ENCODE measurements at regions not wholly inside any gene's neighbourhood (a gene's known extent, or its start where the extent isn't known, plus 50 kb on each side); places are given as distances from the start of the nearest gene placed in this dataset.

DNA sequence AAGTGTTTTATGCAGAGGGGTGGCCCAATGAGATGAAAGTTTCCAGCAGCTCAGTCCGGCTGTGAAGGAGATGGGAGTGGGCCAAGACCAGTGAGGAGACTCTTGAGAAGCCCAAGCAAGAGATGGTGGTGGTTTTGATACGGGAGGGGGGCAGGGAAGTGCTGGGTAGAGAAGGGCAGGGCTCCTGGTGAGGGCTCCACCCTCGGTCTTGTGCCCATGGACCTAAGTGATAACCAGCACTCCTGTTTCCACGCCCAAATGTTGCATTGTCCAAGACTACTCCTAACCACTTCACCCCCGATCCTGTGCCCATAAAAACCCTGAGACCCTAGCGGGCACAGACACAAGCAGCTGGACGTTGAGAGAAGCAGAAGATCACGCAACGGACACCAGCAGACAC lies 140.9 kb downstream of the MIS18A start:
- DNase-seq = no peak
- ChIA-PET POLR2A (no interaction called here), CTCF (no interaction called here)
- no peak overlapping the region for H3K4me3 ChIP-seq (ENCODE audit: low read depth, low read length)
- H3K36me3 ChIP-seq (ENCODE audit: control insufficient read depth, insufficient read depth, low read length) = no peaks in the 10 kb centered on the region
- H3K9me3 ChIP-seq = 0 out of 2 replicates have a peak, but pooled peaks cover 5% of the 10 kb centered on the region
- no peaks in the 10 kb centered on the region for H3K9me3 Mint-ChIP-seq (ENCODE audit: unreplicated experiment)
- peaks cover 19% of the 10 kb centered on the region for H3K27me3 Mint-ChIP-seq (ENCODE audit: insufficient read depth, unreplicated experiment)
- BruUV-seq (replicated peaks) = no TSS peak
- intact Hi-C loops (cut with micrococcal nuclease; ENCODE audit: unreplicated experiment) = no loop called here
- H3K4me3 Mint-ChIP-seq (ENCODE audit: unreplicated experiment) = no peak overlapping the region
- no peaks in the 10 kb centered on the region for H3K36me3 Mint-ChIP-seq (ENCODE audit: insufficient read depth, unreplicated experiment)
- no peaks in the 10 kb centered on the region for H3K27me3 ChIP-seq (replicated peaks; ENCODE audit: control insufficient read depth, insufficient read depth, low read length)
- no peak overlapping the region for H3K27ac Mint-ChIP-seq (ENCODE audit: unreplicated experiment)
- no peaks in the 10 kb centered on the region for H3K4me1 ChIP-seq
- H3K4me1 Mint-ChIP-seq (ENCODE audit: low read depth, unreplicated experiment) = no peaks in the 10 kb centered on the region
- TF ChIP-seq, protein P1, sequence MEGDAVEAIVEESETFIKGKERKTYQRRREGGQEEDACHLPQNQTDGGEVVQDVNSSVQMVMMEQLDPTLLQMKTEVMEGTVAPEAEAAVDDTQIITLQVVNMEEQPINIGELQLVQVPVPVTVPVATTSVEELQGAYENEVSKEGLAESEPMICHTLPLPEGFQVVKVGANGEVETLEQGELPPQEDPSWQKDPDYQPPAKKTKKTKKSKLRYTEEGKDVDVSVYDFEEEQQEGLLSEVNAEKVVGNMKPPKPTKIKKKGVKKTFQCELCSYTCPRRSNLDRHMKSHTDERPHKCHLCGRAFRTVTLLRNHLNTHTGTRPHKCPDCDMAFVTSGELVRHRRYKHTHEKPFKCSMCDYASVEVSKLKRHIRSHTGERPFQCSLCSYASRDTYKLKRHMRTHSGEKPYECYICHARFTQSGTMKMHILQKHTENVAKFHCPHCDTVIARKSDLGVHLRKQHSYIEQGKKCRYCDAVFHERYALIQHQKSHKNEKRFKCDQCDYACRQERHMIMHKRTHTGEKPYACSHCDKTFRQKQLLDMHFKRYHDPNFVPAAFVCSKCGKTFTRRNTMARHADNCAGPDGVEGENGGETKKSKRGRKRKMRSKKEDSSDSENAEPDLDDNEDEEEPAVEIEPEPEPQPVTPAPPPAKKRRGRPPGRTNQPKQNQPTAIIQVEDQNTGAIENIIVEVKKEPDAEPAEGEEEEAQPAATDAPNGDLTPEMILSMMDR (IDR thresholded peaks at IDR 0.05; ENCODE audit: insufficient read depth in 1 of 2, low read depth in 1 of 2, low read length in 1 of 2, severe bottlenecking in 1 of 2, unreplicated experiment in 1 of 2) = no peak

DNA sequence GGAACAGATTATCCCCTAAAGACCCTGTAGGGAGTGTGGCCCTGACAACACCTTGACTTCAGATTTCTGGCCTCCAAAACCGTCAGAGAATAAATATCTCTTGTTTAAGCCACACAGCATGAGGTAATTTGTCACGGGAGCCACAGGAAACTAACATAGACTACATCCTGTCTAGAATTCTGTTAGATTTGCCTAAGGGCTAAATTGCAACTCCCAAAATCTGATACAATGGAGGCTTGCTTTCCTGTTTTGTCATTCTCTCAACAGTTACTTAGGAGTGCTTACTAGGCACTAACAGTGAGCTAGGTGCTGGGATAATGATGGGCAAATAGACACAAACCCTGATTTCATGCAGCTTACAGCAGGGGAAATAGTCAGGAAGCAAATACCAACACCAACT lies 141.6 kb downstream of the MIS18A start:
- Histone ChIP-seq H3K36me3 (ENCODE audit: control insufficient read depth, insufficient read depth, low read length) (no peaks in the 10 kb centered on the region), H3K4me1 (no peaks in the 10 kb centered on the region), H3K9me3 (0 out of 2 replicates have a peak, but pooled peaks cover 5% of the 10 kb centered on the region), H3K27me3 (replicated peaks; ENCODE audit: control insufficient read depth, insufficient read depth, low read length) (no peaks in the 10 kb centered on the region), H3K4me3 (ENCODE audit: low read depth, low read length) (no peak overlapping the region)
- Mint-ChIP-seq H3K27ac (ENCODE audit: unreplicated experiment) (no peak overlapping the region), H3K9me3 (ENCODE audit: unreplicated experiment) (no peaks in the 10 kb centered on the region), H3K4me1 (ENCODE audit: low read depth, unreplicated experiment) (peaks cover under 1% of the 10 kb centered on the region), H3K27me3 (ENCODE audit: insufficient read depth, unreplicated experiment) (peaks cover 19% of the 10 kb centered on the region), H3K4me3 (ENCODE audit: unreplicated experiment) (no peak overlapping the region), H3K36me3 (ENCODE audit: insufficient read depth, unreplicated experiment) (no peaks in the 10 kb centered on the region)
- intact Hi-C loops (cut with micrococcal nuclease; ENCODE audit: unreplicated experiment) = no loop called here
- CTCF ChIA-PET = no interaction called here
- no TSS peak for BruUV-seq (replicated peaks)
- TF ChIP-seq, protein P1 (IDR thresholded peaks at IDR 0.05; ENCODE audit: insufficient read depth in 1 of 2, low read depth in 1 of 2, low read length in 1 of 2, severe bottlenecking in 1 of 2, unreplicated experiment in 1 of 2) = no peak
- no peak for DNase-seq
- POLR2A ChIA-PET = no interaction called here

DNA sequence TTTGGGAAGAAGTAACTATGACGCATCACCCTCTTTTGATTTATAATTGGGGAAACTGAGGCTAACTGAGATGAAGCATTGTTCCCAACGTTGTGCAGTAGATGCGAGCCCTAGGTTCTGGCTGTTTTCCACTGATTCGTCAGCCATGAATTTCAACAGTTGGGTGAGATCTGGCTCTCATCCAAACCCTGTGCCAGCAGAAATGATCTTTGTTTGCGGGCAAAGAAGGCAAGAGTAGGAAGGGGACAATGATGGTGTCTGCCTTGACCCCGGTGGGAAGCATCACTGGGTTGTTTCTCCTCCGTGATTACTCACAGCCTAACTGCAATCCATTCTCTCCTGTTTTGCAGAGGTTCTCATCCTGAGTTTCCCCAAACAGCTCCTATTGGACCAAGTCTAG lies 142.3 kb downstream of the MIS18A start:
- H3K36me3 ChIP-seq (ENCODE audit: control insufficient read depth, insufficient read depth, low read length) = no peaks in the 10 kb centered on the region
- ChIA-PET POLR2A (no interaction called here), CTCF (interaction anchor here (0.9 kb wide), 1 partner anchor 9 kb away, joined by 4 read pairs; no protein-coding TSS in a partner anchor)
- H3K9me3 ChIP-seq = 0 out of 2 replicates have a peak, but pooled peaks cover 5% of the 10 kb centered on the region
- H3K9me3 Mint-ChIP-seq (ENCODE audit: unreplicated experiment) = no peaks in the 10 kb centered on the region
- no peak overlapping the region for H3K4me3 Mint-ChIP-seq (ENCODE audit: unreplicated experiment)
- H3K4me1 ChIP-seq = no peaks in the 10 kb centered on the region
- TF ChIP-seq, protein P1 (IDR thresholded peaks at IDR 0.05; ENCODE audit: insufficient read depth in 1 of 2, low read depth in 1 of 2, low read length in 1 of 2, severe bottlenecking in 1 of 2, unreplicated experiment in 1 of 2) = no peak
- intact Hi-C loops (cut with micrococcal nuclease; ENCODE audit: unreplicated experiment) = no loop called here
- H3K4me3 ChIP-seq (ENCODE audit: low read depth, low read length) = no peak overlapping the region
- DNase-seq = no peak
- H3K4me1 Mint-ChIP-seq (ENCODE audit: low read depth, unreplicated experiment) = peaks cover 7% of the 10 kb centered on the region
- no peaks in the 10 kb centered on the region for H3K36me3 Mint-ChIP-seq (ENCODE audit: insufficient read depth, unreplicated experiment)
- H3K27ac Mint-ChIP-seq (ENCODE audit: unreplicated experiment) = no peak overlapping the region
- peaks cover 19% of the 10 kb centered on the region for H3K27me3 Mint-ChIP-seq (ENCODE audit: insufficient read depth, unreplicated experiment)
- no TSS peak for BruUV-seq (replicated peaks)
- no peaks in the 10 kb centered on the region for H3K27me3 ChIP-seq (replicated peaks; ENCODE audit: control insufficient read depth, insufficient read depth, low read length)
